GM19372 (cell line): ENCODE measurements at regions not wholly inside any gene's neighbourhood (a gene's known extent, or its start where the extent isn't known, plus 50 kb on each side); places are given as distances from the start of the nearest gene placed in this dataset.

Experiments used
- ATAC-seq: cut with Tn5 transposase; IDR thresholded peaks from one replicate; pipeline ENCODE4 v1.9.1; 2021; ENCODE audit warnings: mild to moderate bottlenecking, low read depth, moderate library complexity; ENCODE audit not compliant: unreplicated experiment

DNA sequence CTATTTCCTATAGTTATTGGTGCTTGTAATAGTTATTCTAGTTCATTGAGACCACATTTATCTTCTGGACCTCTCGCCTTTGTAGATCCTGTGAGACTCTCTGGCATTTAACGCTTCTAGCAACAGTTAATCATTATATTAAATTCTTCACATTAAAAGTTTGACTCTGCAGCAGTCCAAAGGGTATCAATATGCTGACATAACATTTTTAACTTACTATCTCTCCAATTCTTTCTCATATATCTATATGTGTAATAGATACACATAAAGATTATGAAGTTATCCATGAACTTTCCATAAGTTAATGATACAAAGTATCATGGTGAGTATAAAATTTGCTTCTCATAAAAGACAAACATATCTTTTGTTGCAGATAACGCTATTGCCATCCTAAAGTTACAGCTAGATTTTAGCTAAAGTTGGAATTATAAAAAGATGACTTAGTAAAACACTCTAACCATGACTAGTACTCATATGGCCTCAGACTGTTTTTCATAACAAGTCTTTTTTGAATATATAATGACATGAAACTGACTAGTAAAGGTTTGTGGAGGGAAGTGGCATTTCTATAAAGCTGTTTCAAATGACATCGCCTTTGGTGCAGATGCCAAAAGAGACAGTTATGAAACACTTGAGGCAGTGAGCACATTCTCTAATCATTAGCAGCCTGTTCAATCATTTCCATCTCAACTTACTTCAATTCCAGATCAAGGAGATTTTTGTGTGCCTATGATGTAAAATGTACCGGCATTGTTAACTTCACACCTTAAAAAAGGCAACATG is 379.3 kb upstream of the CBLB start:
- ATAC-seq, result no peak

DNA sequence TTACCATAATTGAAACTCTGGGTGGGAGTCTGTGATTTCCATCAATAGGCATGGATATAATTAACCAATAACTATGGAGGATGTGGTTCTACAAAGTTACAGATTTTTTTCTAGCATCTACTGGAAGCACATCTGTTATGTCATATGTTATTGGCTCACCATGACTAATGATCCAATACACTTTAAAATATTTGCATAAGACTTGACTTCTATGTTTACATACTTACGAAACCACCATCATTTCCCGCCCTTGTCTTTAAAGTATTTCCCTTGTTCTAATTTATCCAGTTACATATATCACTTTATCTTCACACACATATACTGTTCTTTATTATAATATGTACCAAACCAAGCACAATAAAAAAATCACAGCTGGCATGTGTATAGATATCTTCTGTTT is 380.3 kb upstream of the CBLB start:
- no peak for ATAC-seq

DNA sequence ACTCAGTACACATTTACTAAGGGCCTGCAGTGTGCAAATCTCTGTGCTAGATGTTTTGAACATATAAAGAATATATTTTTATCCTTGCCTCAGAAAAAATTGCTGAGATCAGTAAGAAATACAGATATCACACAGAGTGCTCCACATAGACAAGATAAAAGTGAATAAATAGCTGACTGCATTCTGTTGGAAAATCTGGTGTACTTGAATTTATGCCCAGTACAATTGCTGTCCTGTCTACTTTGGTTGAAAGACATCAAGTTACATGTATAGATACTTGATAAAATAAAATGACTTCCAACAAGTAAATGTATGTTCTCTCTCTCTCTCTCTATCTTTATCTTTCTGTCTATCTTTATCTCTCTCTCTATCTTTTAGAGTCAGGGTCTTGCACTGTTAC is 381.2 kb upstream of the CBLB start:
- no peak for ATAC-seq

DNA sequence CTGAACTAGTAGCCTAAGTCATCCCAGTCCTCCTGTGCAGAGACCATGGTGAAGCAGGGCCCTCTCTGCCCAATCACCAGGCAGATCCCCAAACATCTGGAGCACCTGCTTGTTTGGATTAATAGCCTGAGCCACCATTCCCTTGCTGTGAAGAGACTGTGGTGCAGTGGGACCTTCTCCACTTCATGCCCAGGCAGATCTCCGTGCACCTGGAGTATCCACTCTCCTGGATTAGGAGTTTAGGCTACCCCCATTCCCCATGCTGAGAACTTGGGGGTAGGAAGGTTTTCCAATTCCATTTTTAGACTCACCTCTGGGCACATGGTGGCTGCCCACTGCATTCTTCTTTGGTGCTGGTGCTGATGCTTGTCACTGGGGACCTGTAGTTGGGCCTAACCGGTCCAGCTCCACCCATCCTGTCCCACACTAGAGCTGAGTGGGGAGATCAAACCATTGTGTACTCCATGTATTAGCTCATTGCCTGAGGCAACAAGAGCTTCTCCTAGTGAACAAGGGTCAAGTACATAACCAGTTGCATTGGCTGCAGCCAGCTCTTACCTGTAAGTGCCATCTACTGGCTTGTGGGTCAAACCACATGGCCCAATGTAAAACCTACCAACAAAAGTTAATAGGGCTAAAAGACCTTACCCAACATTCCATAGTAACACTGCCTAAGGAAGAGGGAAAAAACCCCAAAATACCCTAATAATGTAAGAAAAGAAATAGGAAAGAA is 382.5 kb upstream of the CBLB start:
- ATAC-seq, result no peak

DNA sequence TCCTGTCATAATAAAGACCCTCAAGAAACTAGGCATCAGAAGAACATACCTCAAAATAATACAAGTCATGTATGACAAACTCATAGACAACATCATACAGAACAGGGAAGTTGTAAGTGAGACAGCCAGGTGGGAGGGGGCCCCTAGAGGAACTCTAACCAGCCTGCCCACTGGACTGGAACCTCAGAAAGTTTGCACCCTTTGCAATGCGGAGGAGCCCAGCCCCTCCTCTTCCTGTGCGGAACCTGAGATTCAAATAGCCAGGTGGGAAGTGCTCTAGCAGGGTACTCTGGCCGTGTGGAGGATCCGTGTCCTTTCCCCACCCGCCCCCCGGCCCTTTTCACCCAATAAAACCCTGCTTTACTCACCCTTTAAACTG is 387.0 kb upstream of the CBLB start:
- peak; percentile 90 for ATAC-seq

DNA sequence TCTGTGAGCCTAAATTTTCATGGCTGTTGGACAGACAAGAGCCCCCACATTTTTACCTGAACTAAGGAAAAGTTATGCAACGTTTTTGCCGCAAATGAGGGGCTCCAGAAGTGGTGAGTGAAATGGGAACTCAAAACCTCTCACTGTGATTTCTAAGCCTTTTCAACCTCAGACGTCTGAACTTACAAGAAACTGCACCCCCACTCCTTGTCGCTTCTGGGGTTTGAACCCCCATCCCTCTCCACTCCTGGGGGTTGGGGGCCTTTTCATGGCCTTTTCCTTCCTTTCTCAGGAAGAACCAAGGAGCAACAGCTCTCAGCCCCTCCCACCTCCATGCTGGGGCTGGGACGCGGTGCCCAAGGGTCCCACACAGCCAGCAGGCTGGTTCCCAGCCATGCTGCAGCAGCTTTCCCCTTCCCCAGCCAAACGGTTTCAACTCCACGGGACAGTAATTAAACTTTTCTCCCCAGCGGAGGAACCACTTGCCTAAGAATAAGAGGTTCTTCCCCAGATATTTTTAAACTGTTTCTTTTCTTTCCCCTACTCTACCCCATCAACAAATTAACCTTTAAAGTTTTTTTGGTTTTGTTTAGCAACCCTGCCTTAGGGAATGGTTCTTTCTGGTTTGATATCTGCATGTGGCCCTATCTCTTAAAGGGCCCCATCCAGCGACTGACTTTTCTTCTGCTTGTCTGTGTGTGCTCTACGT is 387.6 kb upstream of the CBLB start:
- ATAC-seq, result peak; percentile 13

DNA sequence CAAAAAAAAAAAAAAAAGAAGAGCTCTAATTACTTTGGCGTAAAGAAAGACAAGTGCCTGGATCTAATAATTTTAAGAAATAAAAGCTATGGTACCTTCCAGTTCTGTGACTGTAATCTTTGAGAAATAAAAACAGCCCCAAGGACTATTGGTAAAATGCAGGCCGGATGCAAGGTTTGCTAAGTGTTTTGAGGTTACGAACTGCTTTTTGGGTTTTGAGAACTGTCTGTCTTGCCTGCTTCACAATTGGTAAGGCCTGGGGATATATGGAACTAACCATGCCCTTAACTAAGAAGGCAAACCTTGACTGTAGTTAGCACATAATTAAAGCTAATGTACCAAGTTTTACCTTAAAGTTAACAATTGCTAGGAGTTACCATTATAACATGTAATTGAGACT is 388.4 kb upstream of the CBLB start:
- no peak for ATAC-seq

DNA sequence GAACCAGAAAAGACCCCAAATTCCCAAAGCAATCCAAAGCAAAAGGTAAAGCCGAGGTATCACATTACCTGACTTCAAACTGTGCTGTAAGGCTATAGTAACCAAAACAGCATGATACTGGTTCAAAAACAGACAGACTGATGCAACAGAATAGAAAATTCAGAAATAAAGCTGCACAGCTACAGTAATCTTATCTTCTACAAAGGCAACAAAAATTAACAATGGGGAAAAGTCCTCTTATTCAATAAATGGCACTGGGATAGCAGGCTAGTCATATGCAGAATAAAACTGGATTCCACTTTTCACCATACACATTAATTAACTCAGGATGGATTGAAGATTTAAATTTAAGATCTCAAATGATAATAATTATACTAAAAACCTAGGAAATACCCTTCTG is 392.6 kb upstream of the CBLB start:
- ATAC-seq, result no peak

DNA sequence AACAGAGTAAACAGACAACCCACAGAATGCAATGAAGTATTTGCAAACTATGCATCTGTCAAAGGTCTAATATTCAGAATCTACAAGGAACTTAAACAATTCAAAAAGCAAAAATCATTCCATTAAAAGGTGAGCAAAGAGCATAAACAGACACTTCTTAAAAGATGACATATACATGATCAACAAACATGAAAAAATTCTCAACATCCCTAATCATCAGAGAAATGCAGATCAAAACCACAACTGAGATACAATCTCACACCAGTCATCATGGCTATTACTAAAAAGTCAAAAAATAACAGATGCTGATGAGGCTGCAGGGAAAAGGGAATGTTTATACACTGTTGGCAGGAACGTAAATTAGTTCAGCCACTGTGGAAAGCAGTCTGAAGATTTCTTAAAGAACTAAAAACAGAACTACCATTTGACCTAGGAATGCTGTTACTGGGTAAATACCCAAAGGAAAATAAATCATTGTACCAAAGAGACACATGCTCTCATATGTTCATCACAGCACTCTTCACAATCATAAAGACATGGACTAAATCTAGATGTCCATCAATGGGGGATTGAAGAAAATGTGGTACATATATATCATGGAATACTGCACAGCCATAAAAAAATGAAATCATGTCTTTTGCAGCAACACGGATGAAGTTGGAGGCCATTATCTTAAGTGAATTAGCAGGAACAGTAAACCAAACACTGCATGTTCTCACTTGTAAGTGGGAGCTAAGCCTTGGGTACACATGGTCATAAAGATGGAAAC is 393.3 kb upstream of the CBLB start:
- no peak for ATAC-seq

DNA sequence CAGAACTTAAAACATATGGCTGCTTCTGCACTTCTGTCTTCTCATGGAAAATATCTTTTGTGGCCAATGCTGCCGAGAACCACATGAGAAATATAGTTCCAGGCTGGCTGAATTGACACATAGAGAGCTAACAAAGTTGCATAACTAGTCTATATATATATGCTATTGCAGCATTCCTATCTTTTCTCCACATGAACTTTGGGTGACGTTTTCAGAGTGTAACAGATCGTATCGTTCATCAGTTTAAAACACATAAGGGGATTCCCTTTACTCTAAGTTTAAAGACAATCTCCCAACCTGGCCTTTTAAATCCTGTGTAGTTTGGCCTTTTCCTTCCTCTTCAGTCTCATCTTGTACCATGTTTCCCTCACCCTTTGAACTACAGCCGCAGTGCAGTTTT is 394.2 kb upstream of the CBLB start:
- no peak for ATAC-seq

DNA sequence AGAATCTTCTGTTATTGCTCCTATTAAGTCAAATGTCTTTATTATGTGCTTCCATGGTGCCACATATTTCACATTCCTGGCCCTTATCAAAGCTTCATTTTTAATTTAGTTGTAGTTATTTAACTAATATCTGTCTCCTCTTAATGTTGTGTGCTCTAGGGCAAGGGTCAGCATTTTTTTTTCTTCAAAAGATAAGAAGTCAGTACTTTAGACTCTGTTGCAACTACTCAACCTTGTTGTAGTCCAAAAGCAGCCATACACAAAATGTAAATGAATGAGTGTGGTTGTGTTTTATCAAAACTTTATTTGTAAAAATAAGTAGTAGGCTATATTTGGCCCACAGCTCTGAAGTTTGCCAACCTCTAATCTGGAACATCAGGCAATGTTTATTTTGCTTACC is 394.7 kb upstream of the CBLB start:
- no peak for ATAC-seq

DNA sequence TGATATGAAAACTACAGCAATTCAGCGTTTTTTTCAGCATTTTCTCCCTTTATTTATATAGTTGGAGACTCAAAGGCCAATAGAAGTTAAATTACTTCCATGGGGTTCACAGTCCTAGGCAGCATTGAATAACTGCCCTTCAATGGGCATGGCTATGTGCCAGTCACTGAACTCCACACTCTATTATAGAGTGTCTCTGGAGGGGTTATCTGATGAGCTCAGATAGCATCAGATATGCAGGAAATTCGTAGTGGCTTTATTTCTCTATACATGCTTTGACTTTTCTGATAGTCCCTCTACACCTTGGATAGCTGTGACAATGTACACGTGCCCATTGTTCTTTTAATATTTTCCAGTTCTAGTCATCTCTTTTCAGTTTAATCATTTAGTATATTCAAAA is 396.9 kb upstream of the CBLB start:
- no peak for ATAC-seq

DNA sequence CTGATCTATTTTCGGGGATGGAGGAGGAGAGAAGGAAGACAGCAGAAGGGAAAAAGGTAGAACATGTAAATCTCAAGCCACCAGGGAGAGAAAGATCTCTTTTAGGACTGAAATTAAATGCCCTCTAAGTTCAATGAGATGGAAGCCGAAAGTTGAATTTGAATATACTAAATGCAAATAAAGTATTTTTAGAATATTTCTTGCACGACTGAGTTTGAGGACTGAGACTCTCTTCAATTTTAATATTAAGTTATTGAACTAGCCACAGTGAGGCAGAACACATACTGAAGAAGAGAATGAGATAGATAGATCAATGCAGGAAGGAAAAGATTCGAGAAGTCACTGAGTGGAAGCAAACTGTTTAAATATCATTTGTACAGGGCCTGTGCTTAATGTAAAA is 399.9 kb upstream of the CBLB start:
- ATAC-seq, result no peak

DNA sequence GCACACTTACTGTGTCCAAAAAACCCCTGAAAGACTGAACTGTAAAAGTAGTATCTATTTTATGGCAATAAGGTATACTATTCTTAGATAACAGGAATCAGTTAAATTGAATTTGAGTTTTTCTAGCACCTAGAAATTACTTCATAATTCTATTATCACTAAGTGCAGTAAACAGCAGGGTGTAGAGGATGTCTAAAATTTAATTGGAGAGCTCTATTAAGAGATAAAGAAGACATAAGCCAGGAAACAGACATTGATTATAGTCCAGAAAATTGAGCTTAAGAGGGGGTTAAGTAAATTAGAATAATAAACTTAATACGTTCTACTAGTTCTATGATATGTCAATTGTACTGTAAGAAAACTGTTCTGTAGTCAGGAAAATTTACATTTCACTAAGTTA is 403.5 kb upstream of the CBLB start:
- ATAC-seq, result no peak

DNA sequence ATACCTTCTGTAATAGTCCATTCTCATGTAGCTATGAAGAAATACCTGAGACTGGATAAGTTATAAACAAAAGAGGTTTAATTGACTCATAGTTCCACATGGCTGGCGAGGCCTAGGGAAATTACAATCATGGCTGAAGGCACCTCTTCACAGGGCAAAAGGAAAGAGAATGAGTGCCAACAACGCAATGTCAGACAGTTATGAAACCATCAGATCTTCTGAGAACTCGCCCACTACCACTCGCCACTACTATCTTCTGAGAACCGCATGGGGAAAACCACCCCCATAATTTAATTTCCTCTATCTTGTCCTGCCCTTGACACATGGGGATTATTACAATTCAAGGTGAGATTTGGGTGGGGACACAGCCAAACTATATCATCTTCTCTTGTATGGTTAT is 406.8 kb upstream of the CBLB start:
- ATAC-seq, result no peak

DNA sequence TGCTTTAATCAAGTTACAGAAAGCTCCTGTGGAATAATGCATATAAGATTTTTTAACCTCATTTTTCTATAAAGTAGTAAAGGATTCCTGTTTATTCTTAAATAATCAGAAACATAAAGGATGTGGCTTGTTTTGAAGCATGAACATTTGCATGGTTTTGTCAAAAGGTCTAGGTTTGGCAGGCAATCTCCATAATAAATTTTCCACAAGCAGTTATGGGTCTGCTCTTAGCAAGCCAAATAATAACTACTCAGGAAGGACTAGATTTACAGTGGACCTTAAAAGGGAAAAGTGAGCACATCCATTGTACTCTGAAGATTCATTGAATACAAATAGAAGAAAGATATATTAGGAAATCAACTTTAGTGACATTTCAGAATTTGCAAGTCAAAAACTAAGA is 407.3 kb upstream of the CBLB start:
- no peak for ATAC-seq

DNA sequence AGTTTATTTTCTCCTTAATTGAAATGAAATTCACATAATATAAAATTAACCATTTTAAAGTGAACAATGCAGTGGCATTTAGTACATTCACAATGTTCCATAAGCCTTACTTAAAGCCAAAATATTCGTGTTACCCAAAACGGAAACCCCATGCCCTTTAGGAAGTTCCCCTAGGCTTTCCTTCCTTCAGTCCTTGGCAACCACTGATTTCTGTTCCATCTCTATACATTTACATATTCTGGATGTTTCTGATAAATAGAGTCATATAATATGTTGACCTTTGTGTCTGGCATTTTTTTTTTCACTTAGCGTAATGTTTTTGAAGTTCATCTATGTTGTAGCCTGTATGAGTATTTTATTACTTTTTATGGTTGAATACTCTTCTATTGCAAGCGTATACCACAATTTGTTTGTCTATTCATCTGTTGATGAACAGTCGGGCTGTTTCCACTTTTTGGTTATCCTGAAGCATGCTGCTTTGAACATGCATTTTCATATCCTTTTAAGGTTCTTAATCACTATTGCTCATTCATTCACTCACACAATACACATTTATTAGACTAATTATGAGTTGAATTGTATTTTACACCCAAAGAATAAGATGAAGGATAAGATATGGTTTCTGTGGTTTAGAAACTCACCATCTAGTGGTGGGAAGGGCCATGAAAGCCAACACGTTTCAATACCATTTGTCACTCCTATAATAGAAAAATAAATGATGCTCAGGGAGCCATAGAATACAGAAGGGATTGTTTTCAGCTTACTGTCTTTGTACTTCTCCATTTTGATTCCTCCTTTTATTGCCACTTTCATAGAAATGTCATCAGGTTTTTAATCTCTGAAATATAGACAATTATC is 408.2 kb upstream of the CBLB start:
- ATAC-seq, result no peak

DNA sequence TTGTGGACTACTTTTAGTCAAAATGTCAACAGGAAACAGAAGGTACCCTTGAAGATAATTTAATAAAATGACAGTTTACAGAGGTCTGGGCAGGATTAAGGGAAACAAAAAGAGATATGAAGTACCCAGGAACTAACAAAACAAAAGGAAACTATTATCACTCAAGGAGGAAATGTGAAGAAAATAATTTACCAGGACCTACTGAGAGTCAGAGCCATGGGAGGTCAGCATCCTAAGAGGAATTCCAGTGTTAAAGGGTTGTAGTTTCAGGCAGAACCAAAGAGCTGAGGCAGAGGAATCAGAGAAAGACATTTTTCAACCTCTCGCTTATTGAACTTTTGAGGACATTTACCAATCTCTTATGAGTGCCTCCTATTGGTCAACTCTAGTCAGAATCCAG is 408.9 kb upstream of the CBLB start:
- ATAC-seq, result no peak

DNA sequence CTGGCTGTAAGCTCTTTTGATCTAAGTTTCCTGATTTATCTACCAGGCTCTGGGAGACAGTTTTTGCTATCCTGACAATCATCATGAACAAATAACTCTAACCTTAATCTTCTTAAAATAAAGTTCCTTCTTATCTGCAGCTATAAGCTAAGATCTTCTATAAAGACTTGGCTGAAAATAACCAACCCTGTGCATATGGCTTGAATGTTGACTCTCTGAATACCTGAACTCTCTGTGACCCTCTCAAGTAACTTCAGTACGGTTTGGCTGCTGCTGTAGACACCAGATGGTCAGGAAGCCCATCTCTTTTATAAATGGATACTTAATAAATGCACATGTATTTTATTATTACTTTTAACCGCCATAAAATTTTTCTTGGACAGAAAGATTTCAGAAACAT is 412.4 kb upstream of the CBLB start:
- ATAC-seq, result no peak

DNA sequence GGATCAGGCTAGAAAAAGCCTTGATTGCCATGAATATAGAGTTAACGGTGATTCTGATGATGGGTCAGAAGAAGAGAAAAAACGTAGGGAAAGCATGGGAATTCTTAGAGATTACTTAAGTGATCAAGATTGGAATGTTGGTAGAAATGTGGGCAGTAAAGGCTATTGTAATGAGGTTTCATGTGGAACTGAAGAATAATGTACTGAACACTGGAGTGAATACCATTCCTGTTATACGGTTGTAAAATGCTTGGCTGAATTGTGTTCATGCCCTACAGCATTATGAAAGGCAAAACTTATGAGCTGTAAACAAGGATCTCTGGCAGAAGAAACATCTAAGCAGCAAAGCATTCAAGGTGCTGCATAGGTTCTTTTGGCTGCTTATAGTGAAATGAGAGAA is 414.1 kb upstream of the CBLB start:
- no peak for ATAC-seq
